HG02852 (cell line): ENCODE measurements at regions not wholly inside any gene's neighbourhood (a gene's known extent, or its start where the extent isn't known, plus 50 kb on each side); places are given as distances from the start of the nearest gene placed in this dataset.
"Not testable (repeated sequence)": the region's sequence is repeated elsewhere in the genome, so short reads cannot be mapped to it uniquely, and the experiment has no call there.

Experiments used
- ATAC-seq: cut with Tn5 transposase; IDR thresholded peaks from one replicate; pipeline ENCODE4 v1.9.1; 2021; ENCODE audit warnings: mild to moderate bottlenecking, moderate library complexity; ENCODE audit not compliant: unreplicated experiment

- no peak for ATAC-seq
Observed at GRCh38 chr1:192904438-192904895, 95.6 kb downstream of the RGS2 start.

GRCh38 chr1:192905049-192905448 lies 96.2 kb downstream of the RGS2 start:
- ATAC-seq: no peak

GRCh38 chr1:192906334-192906733 lies 97.5 kb downstream of the RGS2 start:
- no peak for ATAC-seq

- ATAC-seq: no peak
Observed at GRCh38 chr1:192907545-192908243, 98.9 kb downstream of the RGS2 start.

GRCh38 chr1:192911896-192912656 lies 103.2 kb downstream of the RGS2 start:
- not testable (repeated sequence) for ATAC-seq

GRCh38 chr1:192913683-192914082 lies 104.8 kb downstream of the RGS2 start:
- ATAC-seq: peak; percentile 47

- ATAC-seq: peak; percentile 7
Observed at GRCh38 chr1:192914092-192914491, 105.3 kb downstream of the RGS2 start.

GRCh38 chr1:192914696-192915095 lies 105.9 kb downstream of the RGS2 start:
- ATAC-seq: no peak

GRCh38 chr1:192916021-192916420 lies 107.2 kb downstream of the RGS2 start:
- ATAC-seq: no peak

GRCh38 chr1:192918259-192918658 lies 109.4 kb downstream of the RGS2 start:
- no peak for ATAC-seq

GRCh38 chr1:192920412-192920811 lies 111.6 kb downstream of the RGS2 start:
- no peak for ATAC-seq

- no peak for ATAC-seq
Observed at GRCh38 chr1:192925609-192926008, 116.8 kb downstream of the RGS2 start.

GRCh38 chr1:192926736-192927135 lies 117.9 kb downstream of the RGS2 start:
- ATAC-seq: no peak

GRCh38 chr1:192927496-192927895 lies 118.7 kb downstream of the RGS2 start:
- no peak for ATAC-seq

- ATAC-seq: no peak
Observed at GRCh38 chr1:192929597-192929996, 120.8 kb downstream of the RGS2 start.

- ATAC-seq: no peak
Observed at GRCh38 chr1:192933744-192934143, 124.9 kb downstream of the RGS2 start.

GRCh38 chr1:192936313-192937018 lies 122.7 kb downstream of the UCHL5 start:
- peak; percentile 53 for ATAC-seq

GRCh38 chr1:192937128-192937527 lies 122.0 kb downstream of the UCHL5 start:
- no peak for ATAC-seq

- ATAC-seq: no peak
Observed at GRCh38 chr1:192939440-192939839, 119.7 kb downstream of the UCHL5 start.

- no peak for ATAC-seq
Observed at GRCh38 chr1:192940658-192941057, 118.5 kb downstream of the UCHL5 start.

- peak; percentile 67 for ATAC-seq
Observed at GRCh38 chr1:192941722-192942411, 117.3 kb downstream of the UCHL5 start.
